Uterus (tissue), 3 donors: ENCODE measurements at regions not wholly inside any gene's neighbourhood (a gene's known extent, or its start where the extent isn't known, plus 50 kb on each side); places are given as distances from the start of the nearest gene placed in this dataset.

Experiments
- DNase-seq, 2 donors: peaks; one replicate each; pipeline ENCODE4 v3.0.0-alpha.2; 2019 to 2020
- H3K27ac ChIP-seq, 2 donors: fragments of 200-600 bp; sonication (generic); 1 replicate in 1 of 2; 2 replicates in 1 of 2; pipeline ENCODE4 v1.5.1; 2016 to 2018
- H3K27me3 ChIP-seq, 2 donors: fragments of 200-600 bp; sonication (generic); one replicate each; pipeline ENCODE4 v1.5.1; 2018 to 2019; ENCODE audit warnings: control low read depth in 1 of 2
- H3K36me3 ChIP-seq, 2 donors: fragments of 200-600 bp; sonication (generic); one replicate each; pipeline ENCODE4 v1.5.1; 2019; ENCODE audit warnings: control low read depth in 1 of 2
- H3K4me1 ChIP-seq, 2 donors: fragments of 200-600 bp; sonication (generic); one replicate each; pipeline ENCODE4 v1.5.1; 2018 to 2019; ENCODE audit warnings: control low read depth in 1 of 2
- H3K4me3 ChIP-seq, 2 donors: fragments of 200-600 bp; sonication (generic); 1 replicate in 1 of 2; 2 replicates in 1 of 2; pipeline ENCODE4 v1.5.1; 2018 to 2019; ENCODE audit warnings: mild to moderate bottlenecking in 1 of 2
- H3K9me3 ChIP-seq, 2 donors: fragments of 200-600 bp; sonication (generic); one replicate each; pipeline ENCODE4 v1.5.1; 2019; ENCODE audit warnings: control low read depth in 1 of 2
- POLR2A ChIP-seq, 2 donors: fragments of 450-650 bp; IDR thresholded peaks; one replicate each; pipeline ENCODE4 v1.6.1; 2016; ENCODE audit warnings: antibody characterized with exemption in 2 of 2, mild to moderate bottlenecking in 1 of 2, moderate library complexity in 1 of 2
- intact Hi-C: fragments of 100-400 bp; cut with DNase I; formaldehyde crosslinking; loops from one replicate; pipeline ENCODE4 v1.15.1; 2023; ENCODE audit warnings: low total_unique reads
- TF ChIP-seq, protein P1 (sequence below), 4 experiments: fragments of 200-600 bp in 2 of 4; fragments of 450-650 bp in 2 of 4; sonication (generic) in 2 of 4; IDR thresholded peaks; one replicate each; pipeline ENCODE4 v1.5.1; 2016 to 2019; ENCODE audit warnings: antibody characterized with exemption in 4 of 4, mild to moderate bottlenecking in 2 of 4, moderate library complexity in 1 of 4
- donor health status: DM: yes; HTN: yes; CAD: no.

DNA sequence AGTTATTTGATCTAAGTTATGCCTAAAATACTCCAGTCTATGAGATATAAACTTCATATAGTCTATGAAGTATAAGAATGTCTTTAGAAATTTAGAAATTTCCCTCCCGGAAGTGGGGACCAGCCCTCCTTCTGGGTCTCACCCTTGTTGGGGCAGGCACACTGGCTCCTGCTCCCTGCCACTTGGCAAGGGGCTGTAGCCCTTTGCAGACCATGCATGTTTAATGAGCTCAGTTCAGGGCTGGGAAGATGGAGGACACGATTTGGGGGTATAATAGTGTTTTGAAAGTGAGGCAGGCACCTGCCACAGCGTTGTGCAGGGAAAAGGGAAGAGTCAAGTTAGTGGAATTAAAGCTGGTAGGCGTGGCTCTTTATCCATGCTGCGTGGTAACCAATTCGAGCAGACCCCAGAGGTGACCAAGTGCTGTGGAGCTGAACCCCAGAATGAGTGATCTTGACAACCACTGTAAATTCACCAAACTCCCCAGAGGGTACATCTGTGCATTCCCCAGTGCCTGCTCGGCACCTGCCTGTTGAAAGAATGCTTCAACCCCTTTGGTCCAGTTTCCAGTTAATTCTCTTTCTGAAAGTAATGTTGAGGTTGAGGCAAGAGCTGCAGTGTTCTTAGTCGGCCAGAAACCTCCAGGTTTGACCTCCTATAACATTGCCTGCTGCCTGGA lies 79.6 kb downstream of the DOP1B start:
- intact Hi-C loops: no loop called here
- H3K27ac ChIP-seq: no peak overlapping the region
- no peak for DNase-seq
- no peak overlapping the region for H3K4me3 ChIP-seq
- H3K9me3 ChIP-seq: no peaks in the 10 kb centered on the region
- H3K36me3 ChIP-seq: no peaks in the 10 kb centered on the region
- H3K27me3 ChIP-seq: no peaks in the 10 kb centered on the region
- TF ChIP-seq POLR2A (IDR thresholded peaks at IDR 0.05): no peak
- TF ChIP-seq, protein P1, sequence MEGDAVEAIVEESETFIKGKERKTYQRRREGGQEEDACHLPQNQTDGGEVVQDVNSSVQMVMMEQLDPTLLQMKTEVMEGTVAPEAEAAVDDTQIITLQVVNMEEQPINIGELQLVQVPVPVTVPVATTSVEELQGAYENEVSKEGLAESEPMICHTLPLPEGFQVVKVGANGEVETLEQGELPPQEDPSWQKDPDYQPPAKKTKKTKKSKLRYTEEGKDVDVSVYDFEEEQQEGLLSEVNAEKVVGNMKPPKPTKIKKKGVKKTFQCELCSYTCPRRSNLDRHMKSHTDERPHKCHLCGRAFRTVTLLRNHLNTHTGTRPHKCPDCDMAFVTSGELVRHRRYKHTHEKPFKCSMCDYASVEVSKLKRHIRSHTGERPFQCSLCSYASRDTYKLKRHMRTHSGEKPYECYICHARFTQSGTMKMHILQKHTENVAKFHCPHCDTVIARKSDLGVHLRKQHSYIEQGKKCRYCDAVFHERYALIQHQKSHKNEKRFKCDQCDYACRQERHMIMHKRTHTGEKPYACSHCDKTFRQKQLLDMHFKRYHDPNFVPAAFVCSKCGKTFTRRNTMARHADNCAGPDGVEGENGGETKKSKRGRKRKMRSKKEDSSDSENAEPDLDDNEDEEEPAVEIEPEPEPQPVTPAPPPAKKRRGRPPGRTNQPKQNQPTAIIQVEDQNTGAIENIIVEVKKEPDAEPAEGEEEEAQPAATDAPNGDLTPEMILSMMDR (IDR thresholded peaks at IDR 0.05): no peak
- no peaks in the 10 kb centered on the region for H3K4me1 ChIP-seq

DNA sequence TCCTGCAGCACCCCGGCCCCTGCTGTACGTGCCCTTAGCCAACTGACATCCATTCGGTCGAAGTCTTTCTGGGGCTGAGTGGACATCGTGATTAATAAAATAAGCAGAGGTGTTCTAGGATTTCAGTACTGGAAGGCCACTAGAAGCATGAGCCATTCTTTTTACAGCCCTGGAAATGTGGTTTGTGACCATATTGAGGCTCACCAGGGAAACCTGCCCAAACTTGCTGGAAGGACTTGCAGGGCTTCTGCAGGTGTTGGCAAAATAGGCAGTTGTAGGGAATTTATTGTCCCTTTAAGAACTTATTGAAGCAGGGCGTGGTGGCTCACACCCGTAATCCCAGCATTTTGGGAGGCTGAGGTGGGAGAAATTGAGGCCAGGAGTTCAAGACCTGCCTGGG lies 80.8 kb downstream of the DOP1B start:
- Histone ChIP-seq H3K4me3 (no peak overlapping the region), H3K36me3 (no peaks in the 10 kb centered on the region), H3K9me3 (no peaks in the 10 kb centered on the region), H3K27me3 (no peaks in the 10 kb centered on the region), H3K4me1 (no peaks in the 10 kb centered on the region), H3K27ac (no peak overlapping the region)
- intact Hi-C loops: no loop called here
- DNase-seq: no peak
- TF ChIP-seq POLR2A (IDR thresholded peaks at IDR 0.05): no peak
- TF ChIP-seq, protein P1 (IDR thresholded peaks at IDR 0.05): no peak

DNA sequence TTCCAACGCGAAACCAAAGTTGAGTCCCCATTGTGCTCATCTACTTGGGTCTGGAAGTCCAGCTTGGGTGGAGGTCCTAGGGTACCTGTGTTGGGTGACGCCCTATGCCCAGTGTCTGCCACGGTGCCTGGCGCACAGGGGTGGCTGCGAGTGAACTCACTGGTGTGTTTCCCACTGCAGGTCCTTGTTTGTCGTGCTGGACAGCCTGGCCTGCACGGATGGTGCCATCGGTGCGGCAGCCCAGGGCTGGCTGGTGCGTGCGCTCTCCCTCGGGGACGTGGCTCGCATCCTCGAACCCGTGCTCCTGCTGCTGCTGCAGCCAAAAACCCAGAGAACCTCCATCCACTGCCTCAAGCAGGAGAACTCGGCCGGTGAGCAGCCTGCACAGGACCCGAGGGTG lies 80.4 kb upstream of the MORC3 start:
- Histone ChIP-seq H3K27me3 (no peaks in the 10 kb centered on the region), H3K36me3 (no peaks in the 10 kb centered on the region), H3K4me1 (no peaks in the 10 kb centered on the region), H3K9me3 (no peaks in the 10 kb centered on the region), H3K4me3 (no peak overlapping the region), H3K27ac (no peak overlapping the region)
- intact Hi-C loops: no loop called here
- TF ChIP-seq, protein P1 (IDR thresholded peaks at IDR 0.05): no peak
- no peak for TF ChIP-seq POLR2A (IDR thresholded peaks at IDR 0.05)
- no peak for DNase-seq

DNA sequence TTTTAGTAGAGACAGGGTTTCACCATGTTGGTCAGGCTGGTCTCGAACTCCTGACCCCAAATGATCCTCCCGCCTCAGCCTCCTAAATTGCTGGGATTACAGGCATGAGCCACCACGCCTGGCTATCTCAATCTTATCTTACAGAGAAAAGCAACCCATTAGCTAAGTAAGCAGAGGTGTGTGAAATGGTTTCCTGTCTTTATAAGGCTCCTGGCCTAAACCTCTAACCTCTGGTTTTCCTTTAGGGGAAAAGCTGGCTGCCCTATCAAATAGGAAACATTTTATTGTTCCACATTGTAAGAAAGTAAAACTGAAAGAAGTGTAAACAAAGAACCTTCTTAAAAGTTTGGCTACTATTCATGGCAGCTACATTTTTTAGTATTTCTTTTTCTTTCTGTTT lies 78.3 kb upstream of the MORC3 start:
- no peaks in the 10 kb centered on the region for H3K36me3 ChIP-seq
- H3K27ac ChIP-seq: no peak overlapping the region
- no peaks in the 10 kb centered on the region for H3K9me3 ChIP-seq
- no peak for DNase-seq
- intact Hi-C loops: no loop called here
- TF ChIP-seq, protein P1 (IDR thresholded peaks at IDR 0.05): no peak
- TF ChIP-seq POLR2A (IDR thresholded peaks at IDR 0.05): no peak
- H3K27me3 ChIP-seq: no peaks in the 10 kb centered on the region
- no peaks in the 10 kb centered on the region for H3K4me1 ChIP-seq
- no peak overlapping the region for H3K4me3 ChIP-seq

DNA sequence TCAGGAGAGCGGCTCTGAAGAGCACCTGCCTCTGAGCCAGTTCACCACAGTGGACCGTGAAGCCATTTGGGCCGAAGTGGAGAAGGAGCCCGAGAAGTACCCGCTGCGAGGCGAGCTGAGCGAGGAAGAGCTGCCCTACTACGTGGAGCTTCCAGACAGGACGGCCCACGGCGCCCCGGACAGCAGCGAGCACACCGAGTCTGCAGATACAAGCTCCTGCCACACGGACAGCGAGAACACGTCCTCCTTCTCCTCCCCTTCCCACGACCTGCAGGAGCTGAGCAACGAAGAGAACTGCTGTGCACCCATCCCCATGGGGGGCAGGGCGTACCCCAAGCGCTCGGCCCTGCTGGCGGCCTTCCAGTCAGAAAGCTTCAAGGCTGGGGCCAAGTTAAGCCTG lies 74.9 kb upstream of the MORC3 start:
- no peaks in the 10 kb centered on the region for H3K4me1 ChIP-seq
- DNase-seq: no peak
- H3K27me3 ChIP-seq: no peaks in the 10 kb centered on the region
- H3K4me3 ChIP-seq: no peak overlapping the region
- intact Hi-C loops: no loop called here
- H3K27ac ChIP-seq: no peak overlapping the region
- no peak for TF ChIP-seq POLR2A (IDR thresholded peaks at IDR 0.05)
- TF ChIP-seq, protein P1 (IDR thresholded peaks at IDR 0.05): no peak
- H3K9me3 ChIP-seq: no peaks in the 10 kb centered on the region
- no peaks in the 10 kb centered on the region for H3K36me3 ChIP-seq
